ENCODE measurements at regions not wholly inside any gene's neighbourhood (a gene's known extent, or its start where the extent isn't known, plus 50 kb on each side); places are given as distances from the start of the nearest gene placed in this dataset.

DNA sequence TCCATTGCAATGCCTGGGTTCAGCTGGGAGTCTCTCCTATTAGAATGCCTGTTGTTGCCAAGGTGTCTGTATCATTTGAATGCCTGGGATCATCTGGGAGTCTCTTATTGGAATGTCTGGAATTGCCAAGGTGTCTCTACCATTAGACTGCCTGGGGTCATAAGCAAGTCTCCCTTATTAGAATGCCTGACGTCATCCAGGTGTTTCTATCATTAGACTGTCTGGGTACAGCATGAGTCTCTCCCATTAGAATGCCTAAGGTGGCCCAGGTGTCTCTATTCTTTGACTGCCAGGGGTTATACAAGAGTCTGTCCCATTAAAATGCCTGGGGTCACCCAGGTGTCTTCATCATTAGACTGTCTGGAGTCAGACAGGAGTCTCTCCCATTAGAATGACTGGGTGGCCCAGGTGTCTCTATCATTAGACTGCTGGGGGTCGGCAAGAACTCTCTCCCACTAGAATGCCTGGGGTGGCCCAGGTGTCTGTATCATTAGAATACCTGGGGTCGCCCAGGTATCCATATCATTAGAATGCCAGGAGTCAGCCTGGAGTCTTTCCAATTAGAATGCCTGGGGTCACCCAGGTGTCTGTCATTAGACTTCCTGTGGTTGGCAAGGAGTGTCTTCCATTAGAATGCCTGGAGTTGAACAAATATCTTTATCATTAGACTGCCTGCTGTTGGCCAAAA is 2274.0 kb downstream of the TP53TG3F start:
- no peak for TF ChIP-seq ZFX (IDR thresholded peaks at IDR 0.05; ENCODE audit: borderline replicate concordance)
- TF ChIP-seq, protein P1, sequence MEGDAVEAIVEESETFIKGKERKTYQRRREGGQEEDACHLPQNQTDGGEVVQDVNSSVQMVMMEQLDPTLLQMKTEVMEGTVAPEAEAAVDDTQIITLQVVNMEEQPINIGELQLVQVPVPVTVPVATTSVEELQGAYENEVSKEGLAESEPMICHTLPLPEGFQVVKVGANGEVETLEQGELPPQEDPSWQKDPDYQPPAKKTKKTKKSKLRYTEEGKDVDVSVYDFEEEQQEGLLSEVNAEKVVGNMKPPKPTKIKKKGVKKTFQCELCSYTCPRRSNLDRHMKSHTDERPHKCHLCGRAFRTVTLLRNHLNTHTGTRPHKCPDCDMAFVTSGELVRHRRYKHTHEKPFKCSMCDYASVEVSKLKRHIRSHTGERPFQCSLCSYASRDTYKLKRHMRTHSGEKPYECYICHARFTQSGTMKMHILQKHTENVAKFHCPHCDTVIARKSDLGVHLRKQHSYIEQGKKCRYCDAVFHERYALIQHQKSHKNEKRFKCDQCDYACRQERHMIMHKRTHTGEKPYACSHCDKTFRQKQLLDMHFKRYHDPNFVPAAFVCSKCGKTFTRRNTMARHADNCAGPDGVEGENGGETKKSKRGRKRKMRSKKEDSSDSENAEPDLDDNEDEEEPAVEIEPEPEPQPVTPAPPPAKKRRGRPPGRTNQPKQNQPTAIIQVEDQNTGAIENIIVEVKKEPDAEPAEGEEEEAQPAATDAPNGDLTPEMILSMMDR (IDR thresholded peaks at IDR 0.05): no peak
- H3K27ac ChIP-seq: no peak overlapping the region

DNA sequence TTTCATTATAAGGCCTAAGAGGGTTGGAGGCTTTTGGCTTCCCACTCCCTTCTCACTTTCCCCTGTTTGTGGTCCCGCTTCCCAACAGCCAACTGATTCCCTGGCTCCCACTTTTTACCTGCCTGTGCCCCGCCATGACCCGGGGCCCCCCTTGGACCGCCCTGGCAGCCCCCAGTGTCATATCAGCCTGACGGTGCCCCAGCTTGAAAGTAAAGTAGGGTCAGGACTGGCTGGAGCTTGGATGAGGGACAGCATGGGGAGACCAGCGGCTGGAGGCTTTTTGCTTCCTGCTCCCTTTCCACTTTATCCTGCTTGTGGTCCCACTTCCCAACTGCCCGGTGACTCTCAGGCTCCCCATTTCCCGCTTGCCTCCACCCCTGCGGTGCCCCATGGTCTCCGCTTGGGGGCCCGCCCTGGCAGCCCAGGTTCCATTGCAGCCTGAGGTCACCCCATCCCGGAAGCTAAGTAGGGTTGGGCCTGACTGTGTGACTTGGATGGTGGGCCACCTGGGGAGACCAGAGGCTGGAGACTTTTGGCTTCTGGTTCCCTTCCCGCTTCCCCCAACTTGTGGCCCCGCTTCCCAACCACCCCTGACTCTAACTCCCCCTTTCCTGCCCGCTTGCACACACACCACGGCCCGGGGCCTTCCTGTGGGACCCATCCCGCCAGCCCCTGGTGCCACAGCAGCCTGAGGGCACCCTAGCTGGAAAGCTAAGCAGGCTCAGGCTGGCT is 2274.7 kb downstream of the TP53TG3F start:
- TF ChIP-seq, protein P1 (IDR thresholded peaks at IDR 0.05): no peak
- no peak for TF ChIP-seq ZFX (IDR thresholded peaks at IDR 0.05; ENCODE audit: borderline replicate concordance)

DNA sequence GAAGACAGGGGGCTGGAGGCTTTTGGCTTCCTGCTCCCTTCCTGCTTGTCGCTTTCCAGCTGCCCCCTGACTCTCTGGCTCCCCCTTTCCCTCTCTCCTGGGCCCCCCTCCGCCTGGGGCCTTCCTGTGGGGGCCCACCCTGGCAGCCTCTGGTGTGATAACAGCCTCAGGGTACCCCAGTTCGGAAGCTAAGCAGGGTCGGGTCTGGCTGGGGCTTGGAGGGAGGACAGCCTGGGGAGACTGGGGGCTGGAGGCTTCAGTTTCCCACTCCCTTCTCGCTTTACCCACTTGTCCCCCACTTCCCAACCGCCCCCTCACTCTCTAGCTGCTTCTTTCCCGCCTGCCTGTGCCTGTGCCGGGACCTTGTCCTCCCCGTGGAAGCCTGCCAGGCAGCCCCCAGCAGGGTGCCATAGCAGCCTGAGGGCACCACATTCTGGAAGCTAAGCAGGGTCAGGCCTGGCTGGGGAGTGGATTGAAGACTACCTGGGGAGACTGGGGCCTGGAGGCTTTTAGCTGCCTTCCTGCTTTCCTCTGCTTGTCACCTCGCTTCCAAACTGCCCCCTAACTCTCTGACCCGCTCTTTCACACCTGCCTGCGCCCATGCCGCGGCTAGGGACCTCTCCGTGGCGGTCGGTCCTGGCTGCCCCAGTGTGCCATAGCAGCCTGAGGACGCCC is 2275.5 kb downstream of the TP53TG3F start:
- no peak for TF ChIP-seq ZFX (IDR thresholded peaks at IDR 0.05; ENCODE audit: borderline replicate concordance)
- TF ChIP-seq, protein P1 (IDR thresholded peaks at IDR 0.05): no peak
- no peak overlapping the region for H3K27ac ChIP-seq

More for the DNA sequence above, 2274.7 kb downstream of the TP53TG3F start:
- H3K27ac ChIP-seq: no peak overlapping the region

DNA sequence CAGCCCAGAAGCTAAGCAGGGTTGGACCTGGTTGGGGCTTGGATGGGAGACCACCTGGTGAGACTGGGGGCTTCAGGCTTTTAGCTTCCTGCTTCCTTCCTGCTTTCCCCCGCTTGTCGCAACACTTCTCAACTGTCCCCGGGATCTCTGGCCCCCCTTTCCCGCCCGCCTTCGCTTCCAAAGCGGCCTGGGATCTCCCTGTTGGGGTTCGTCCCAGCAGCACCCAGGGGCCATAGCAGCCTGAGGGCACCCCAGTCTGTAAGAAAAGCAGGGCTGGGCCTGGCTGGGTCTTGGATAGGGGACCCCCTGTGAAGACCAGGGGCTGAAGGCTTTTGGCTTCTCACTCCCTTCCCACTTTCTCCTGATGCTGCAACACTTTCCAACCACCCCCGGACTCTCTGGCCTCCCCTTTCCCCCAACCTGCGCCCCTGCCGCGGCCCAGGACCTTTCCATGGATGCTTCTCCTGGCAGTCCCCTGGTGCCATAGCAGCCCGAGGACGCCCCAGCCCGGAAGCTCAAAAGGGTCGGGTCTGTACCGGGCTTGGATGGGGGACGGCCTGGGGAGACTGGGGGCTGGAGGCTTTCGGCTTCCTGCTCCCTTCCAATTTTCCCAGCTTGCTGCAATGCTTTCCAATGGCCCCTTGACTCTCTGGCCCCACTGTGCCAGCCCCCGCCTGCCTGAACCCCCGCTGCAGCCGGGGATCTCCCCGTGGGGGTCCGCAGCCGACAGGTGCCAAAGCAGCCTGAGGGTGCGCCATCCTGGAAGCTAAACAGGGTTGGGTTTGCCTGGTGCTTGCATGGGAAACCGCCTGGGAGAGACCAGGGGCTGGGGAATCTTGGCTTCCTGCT is 2276.2 kb downstream of the TP53TG3F start:
- TF ChIP-seq, protein P1 (IDR thresholded peaks at IDR 0.05): no peak
- TF ChIP-seq ZFX (IDR thresholded peaks at IDR 0.05; ENCODE audit: borderline replicate concordance): no peak
- no peak overlapping the region for H3K27ac ChIP-seq

DNA sequence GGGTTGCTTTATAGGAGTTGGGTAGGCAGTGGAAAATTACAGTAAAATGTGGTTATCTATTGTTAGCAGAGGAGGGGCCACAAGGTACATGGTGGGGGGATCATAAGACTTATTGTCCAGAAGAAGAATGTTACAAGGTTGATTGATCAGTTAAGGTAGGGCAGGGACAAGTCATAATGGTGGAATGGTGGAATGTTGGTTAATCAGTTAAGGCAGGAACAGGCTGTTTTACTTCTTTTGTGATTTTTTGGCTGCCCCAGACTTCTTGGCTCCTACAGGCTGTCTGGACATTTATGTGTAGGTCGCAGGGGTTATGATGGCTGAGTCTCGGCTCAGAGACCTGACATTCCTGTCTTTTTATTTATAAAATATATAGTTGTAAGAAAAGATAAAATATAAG is 2277.1 kb downstream of the TP53TG3F start:
- TF ChIP-seq, protein P1 (IDR thresholded peaks at IDR 0.05): no peak
- no peak for TF ChIP-seq ZFX (IDR thresholded peaks at IDR 0.05; ENCODE audit: borderline replicate concordance)
- H3K27ac ChIP-seq: no peak overlapping the region

DNA sequence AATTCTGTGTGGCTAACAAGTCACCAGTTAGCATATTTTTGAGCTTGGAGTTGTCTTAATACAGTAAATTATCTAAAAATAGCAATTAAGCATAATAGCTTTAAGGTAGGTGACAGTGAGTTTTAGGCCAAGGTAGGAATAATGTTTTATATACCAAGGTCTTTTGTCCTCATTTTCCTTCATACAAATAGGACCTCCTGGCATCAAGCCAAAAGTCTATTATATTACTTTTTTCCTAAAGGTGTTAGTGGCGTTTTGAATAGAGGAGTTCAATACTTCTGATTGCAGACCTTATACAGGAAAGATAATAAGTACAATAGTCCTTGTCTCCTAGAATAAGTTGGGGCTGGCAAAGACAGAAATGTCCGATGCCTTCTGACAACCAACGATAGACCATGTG is 2277.7 kb downstream of the TP53TG3F start:
- H3K27ac ChIP-seq: no peak overlapping the region
- TF ChIP-seq, protein P1 (IDR thresholded peaks at IDR 0.05): no peak
- no peak for TF ChIP-seq ZFX (IDR thresholded peaks at IDR 0.05; ENCODE audit: borderline replicate concordance)
